CD4-positive, alpha-beta T cell treated with Interleukin-4 for 4 hours (primary cell): ENCODE measurements at regions not wholly inside any gene's neighbourhood (a gene's known extent, or its start where the extent isn't known, plus 50 kb on each side); places are given as distances from the start of the nearest gene placed in this dataset.
"Not testable (repeated sequence)": the region's sequence is repeated elsewhere in the genome, so short reads cannot be mapped to it uniquely, and the experiment has no call there.

Source experiments
- DNase-seq: peaks from one replicate; pipeline ENCODE4 v3.0.0-alpha.2; 2020

GRCh38 chr7:66458991-66459390, 169.7 kb upstream of the KCTD7 start:
- DNase-seq, result not testable (repeated sequence)

- not testable (repeated sequence) for DNase-seq
These were observed 168.8 kb upstream of the KCTD7 start for GRCh38 chr7:66459783-66460413.

GRCh38 chr7:66460921-66461361, 167.7 kb upstream of the KCTD7 start:
- DNase-seq, result no peak

- DNase-seq, result not testable (repeated sequence)
These were observed 167.3 kb upstream of the KCTD7 start for GRCh38 chr7:66461397-66461796.

GRCh38 chr7:66462831-66463230, 165.8 kb upstream of the KCTD7 start:
- DNase-seq, result not testable (repeated sequence)

GRCh38 chr7:66464059-66464458, 164.6 kb upstream of the KCTD7 start:
- no peak for DNase-seq

GRCh38 chr7:66466081-66466600, 162.5 kb upstream of the KCTD7 start:
- DNase-seq, result no peak

GRCh38 chr7:66467887-66468286, 160.8 kb upstream of the KCTD7 start:
- no peak for DNase-seq

- DNase-seq, result not testable (repeated sequence)
These were observed 155.6 kb upstream of the KCTD7 start for GRCh38 chr7:66473064-66473463.

GRCh38 chr7:66474441-66474840, 154.2 kb upstream of the KCTD7 start:
- DNase-seq, result no peak

GRCh38 chr7:66476056-66476455, 152.6 kb upstream of the KCTD7 start:
- not testable (repeated sequence) for DNase-seq

GRCh38 chr7:66477822-66478397, 150.8 kb upstream of the KCTD7 start:
- DNase-seq, result not testable (repeated sequence)

GRCh38 chr7:66481229-66481628, 147.5 kb upstream of the KCTD7 start:
- not testable (repeated sequence) for DNase-seq

GRCh38 chr7:66489065-66489464, 139.6 kb upstream of the KCTD7 start:
- not testable (repeated sequence) for DNase-seq

- not testable (repeated sequence) for DNase-seq
These were observed 138.9 kb upstream of the KCTD7 start for GRCh38 chr7:66489741-66490140.

GRCh38 chr7:66490979-66491378, 137.7 kb upstream of the KCTD7 start:
- DNase-seq, result not testable (repeated sequence)

GRCh38 chr7:66492405-66492804, 136.3 kb upstream of the KCTD7 start:
- DNase-seq, result not testable (repeated sequence)

GRCh38 chr7:66493235-66494205, 135.2 kb upstream of the KCTD7 start:
- peak; percentile 95 for DNase-seq

GRCh38 chr7:66497346-66497745, 131.3 kb upstream of the KCTD7 start:
- DNase-seq, result no peak

GRCh38 chr7:66500087-66500486, 128.6 kb upstream of the KCTD7 start:
- DNase-seq, result no peak

- no peak for DNase-seq
These were observed 126.2 kb upstream of the KCTD7 start for GRCh38 chr7:66502230-66503035.

- DNase-seq, result no peak
These were observed 125.7 kb upstream of the KCTD7 start for GRCh38 chr7:66503036-66503370.
